ENCODE measurements at regions not wholly inside any gene's neighbourhood (a gene's known extent, or its start where the extent isn't known, plus 50 kb on each side); places are given as distances from the start of the nearest gene placed in this dataset.

DNA sequence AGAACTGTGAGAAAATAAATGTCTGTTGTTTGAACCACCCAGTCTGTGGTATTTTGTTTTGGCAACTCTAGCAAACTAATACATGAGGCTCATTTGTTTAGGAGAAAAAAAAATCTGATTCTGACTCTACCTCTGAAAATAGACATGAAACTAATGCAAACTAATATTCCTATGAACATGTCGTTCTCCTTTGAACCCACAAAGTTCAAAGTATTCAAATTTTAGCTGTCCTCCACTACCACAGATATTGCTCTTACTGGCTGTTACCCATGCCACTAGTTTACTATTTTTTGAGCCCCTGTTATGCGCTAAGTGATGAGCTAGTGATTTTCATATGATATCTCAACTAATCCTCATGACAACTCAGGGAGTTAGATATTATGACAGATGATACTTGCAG is 58.8 kb upstream of the ZNF804B start:
- TF ChIP-seq Cebpa-rat (IDR thresholded peaks at IDR 0.05), result no peak
- Histone ChIP-seq H3K27me3 (no peaks in the 10 kb centered on the region), H3K4me2 (no peak overlapping the region), H3K9ac (no peak overlapping the region), H4K20me1 (no peaks in the 10 kb centered on the region), H3K4me1 (no peaks in the 10 kb centered on the region), H3K9me3 (no peaks in the 10 kb centered on the region), H3K4me3 (no peak overlapping the region), H3K36me3 (no peaks in the 10 kb centered on the region), H3K27ac (no peak overlapping the region)

DNA sequence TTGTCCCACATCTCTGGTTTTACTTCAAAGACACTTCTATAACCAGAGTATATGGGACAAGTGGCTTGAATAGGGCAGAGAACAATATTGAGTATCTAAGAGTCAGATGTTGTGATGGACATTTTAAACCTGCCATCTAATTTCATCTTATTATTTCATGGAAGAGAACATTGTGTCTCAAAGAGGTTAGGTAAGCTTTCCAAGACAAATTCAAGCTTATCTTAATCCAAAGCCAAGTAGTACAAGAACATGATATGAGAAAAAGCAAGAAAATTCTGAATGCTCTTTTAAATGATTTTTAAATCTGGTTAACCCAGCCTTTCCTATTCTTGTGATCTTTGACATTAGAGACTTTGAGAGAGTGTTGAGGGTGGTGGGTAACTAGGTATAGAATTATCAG is 65.3 kb upstream of the ZNF804B start:
- no peaks in the 10 kb centered on the region for H3K36me3 ChIP-seq
- no peak overlapping the region for H3K4me3 ChIP-seq
- H3K4me1 ChIP-seq, result no peaks in the 10 kb centered on the region
- H3K9ac ChIP-seq, result no peak overlapping the region
- H3K27ac ChIP-seq, result no peak overlapping the region
- H3K4me2 ChIP-seq, result no peak overlapping the region
- no peaks in the 10 kb centered on the region for H4K20me1 ChIP-seq
- no peaks in the 10 kb centered on the region for H3K27me3 ChIP-seq
- H3K9me3 ChIP-seq, result no peaks in the 10 kb centered on the region
- TF ChIP-seq Cebpa-rat (IDR thresholded peaks at IDR 0.05), result no peak

DNA sequence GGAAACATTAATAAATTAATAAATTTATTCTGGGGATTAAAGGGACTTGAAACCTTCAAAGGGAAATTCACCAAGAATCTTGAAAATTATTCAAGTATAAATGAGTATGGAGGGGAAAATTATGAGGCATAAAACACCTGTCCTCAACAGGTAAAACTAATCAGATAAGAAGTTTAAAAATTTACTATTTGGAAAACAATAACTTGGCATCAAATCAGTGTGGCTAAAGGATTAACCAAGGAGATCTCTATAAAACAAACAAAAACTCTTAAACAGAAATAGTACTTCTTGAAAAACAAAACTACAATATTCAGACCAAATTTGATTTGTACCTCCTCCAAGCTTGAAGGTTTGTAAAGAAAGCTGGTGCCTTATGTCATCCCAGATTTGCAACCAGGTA is 66.4 kb upstream of the ZNF804B start:
- Histone ChIP-seq H3K27ac (no peak overlapping the region), H4K20me1 (no peaks in the 10 kb centered on the region), H3K27me3 (no peaks in the 10 kb centered on the region), H3K4me3 (no peak overlapping the region), H3K36me3 (no peaks in the 10 kb centered on the region), H3K4me1 (no peaks in the 10 kb centered on the region), H3K4me2 (no peak overlapping the region), H3K9ac (no peak overlapping the region), H3K9me3 (no peaks in the 10 kb centered on the region)
- no peak for TF ChIP-seq Cebpa-rat (IDR thresholded peaks at IDR 0.05)

DNA sequence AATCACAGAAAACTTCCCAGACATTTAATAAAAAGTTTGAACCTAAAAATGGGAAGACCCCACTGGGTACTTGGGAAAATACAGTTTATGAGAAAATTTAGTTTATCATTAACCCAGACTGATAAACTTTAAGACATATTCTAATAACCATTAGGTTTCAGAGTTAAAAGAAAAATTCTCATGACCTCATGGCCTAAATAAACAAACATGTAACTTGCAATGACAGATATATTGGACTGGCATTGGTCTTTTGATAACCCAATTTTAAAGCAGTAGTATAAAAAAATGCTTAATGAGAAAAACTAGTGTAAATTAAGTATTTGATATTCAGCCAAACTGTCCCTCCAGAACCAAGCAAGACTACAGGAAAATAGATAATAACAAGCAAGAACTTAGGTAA is 67.0 kb upstream of the ZNF804B start:
- no peaks in the 10 kb centered on the region for H3K4me1 ChIP-seq
- H3K4me3 ChIP-seq, result no peak overlapping the region
- H3K27ac ChIP-seq, result no peak overlapping the region
- H3K27me3 ChIP-seq, result no peaks in the 10 kb centered on the region
- no peaks in the 10 kb centered on the region for H3K36me3 ChIP-seq
- no peaks in the 10 kb centered on the region for H4K20me1 ChIP-seq
- H3K9me3 ChIP-seq, result no peaks in the 10 kb centered on the region
- no peak for TF ChIP-seq Cebpa-rat (IDR thresholded peaks at IDR 0.05)
- H3K4me2 ChIP-seq, result no peak overlapping the region
- H3K9ac ChIP-seq, result no peak overlapping the region

DNA sequence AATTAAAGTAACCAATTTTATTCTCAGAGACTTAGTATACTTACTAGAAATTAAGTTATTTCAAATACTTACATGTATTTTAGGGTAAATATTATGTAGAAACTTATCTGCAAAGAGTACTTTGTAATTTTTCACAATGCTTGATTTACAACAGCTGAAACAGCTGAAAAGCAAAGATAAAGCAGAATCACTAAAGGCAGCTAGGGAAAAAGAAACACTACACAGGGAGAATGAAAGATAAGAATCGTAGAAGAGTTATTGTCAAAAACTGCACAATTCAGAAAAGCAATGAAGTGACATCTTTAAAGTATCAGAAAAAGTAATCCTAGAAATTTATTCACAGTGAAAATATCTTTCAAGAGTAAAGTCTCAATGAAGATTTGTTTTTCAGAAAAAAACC is 69.7 kb upstream of the ZNF804B start:
- H3K4me1 ChIP-seq, result no peaks in the 10 kb centered on the region

DNA sequence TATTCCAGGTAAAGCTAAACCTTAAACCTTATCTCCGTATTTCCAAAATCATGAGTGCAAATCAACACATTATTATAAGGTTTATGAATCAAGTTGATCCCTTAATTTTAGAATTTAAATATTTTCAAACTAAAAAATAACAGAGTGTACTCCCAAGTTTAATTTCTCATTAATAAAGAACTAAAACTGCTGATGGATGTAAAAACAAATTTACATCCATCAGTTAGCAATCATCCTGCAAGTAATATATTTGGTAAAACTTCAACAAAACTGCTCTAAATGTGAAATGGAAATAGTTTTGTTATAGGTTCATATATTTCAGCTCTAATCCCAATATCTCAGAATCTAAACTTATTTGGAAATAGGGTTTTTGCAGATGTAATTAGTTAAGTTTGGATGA is 71.3 kb upstream of the ZNF804B start:
- H3K4me2 ChIP-seq, result no peak overlapping the region
- no peaks in the 10 kb centered on the region for H3K9me3 ChIP-seq
- no peak overlapping the region for H3K9ac ChIP-seq
- TF ChIP-seq Cebpa-rat (IDR thresholded peaks at IDR 0.05), result no peak
- no peaks in the 10 kb centered on the region for H3K36me3 ChIP-seq
- no peaks in the 10 kb centered on the region for H4K20me1 ChIP-seq
- no peak overlapping the region for H3K4me3 ChIP-seq
- H3K4me1 ChIP-seq, result no peaks in the 10 kb centered on the region
- H3K27me3 ChIP-seq, result no peaks in the 10 kb centered on the region
- no peak overlapping the region for H3K27ac ChIP-seq

More for the DNA sequence above, 69.7 kb upstream of the ZNF804B start:
- Histone ChIP-seq H3K9me3 (no peaks in the 10 kb centered on the region), H3K27me3 (no peaks in the 10 kb centered on the region), H3K27ac (no peak overlapping the region), H3K36me3 (no peaks in the 10 kb centered on the region), H3K4me3 (no peak overlapping the region), H3K9ac (no peak overlapping the region), H3K4me2 (no peak overlapping the region), H4K20me1 (no peaks in the 10 kb centered on the region)
- TF ChIP-seq Cebpa-rat (IDR thresholded peaks at IDR 0.05), result no peak

DNA sequence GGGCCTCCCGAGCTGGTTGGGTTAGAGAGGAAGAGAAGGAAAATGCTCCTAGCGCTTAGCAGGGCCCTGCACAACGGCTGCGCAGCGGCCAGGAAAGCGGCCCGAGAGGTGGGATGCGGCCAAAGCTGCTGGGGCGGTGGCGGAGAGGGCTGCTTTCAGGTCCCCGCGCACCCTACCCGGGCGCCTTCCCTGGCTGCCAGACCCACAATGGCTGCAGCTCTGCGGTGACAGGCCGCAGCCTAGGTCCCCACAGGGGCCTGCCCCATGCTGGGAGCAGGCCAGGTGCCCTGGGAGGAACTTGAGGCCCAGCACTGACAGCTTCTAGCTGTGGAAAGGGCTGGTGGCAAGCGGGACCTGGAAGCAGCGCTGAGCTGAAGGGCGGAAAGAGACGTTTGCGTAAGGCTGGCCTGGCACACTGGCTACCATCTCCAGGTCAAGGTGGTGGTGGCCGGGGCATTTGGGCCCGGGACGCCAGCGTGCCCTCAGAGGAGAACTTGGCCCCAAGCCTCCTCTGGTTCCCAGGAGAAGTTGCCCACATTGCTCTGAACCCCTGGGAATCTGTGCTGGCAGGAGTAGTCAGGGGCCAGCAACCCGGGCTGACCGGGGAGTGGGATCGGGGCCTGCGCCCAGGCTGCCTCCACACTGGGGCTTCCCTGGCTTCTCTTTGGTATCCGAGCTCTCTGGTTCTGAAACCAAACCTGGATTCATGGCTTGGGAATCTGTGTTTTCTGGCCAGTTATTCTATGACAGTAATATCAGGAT is 72.9 kb upstream of the ZNF804B start:
- Histone ChIP-seq H3K4me3 (no peak overlapping the region), H3K4me2 (no peak overlapping the region), H4K20me1 (no peaks in the 10 kb centered on the region), H3K27me3 (no peaks in the 10 kb centered on the region), H3K9me3 (no peaks in the 10 kb centered on the region), H3K4me1 (no peaks in the 10 kb centered on the region), H3K9ac (no peak overlapping the region), H3K27ac (no peak overlapping the region), H3K36me3 (no peaks in the 10 kb centered on the region)
- no peak for TF ChIP-seq Cebpa-rat (IDR thresholded peaks at IDR 0.05)

DNA sequence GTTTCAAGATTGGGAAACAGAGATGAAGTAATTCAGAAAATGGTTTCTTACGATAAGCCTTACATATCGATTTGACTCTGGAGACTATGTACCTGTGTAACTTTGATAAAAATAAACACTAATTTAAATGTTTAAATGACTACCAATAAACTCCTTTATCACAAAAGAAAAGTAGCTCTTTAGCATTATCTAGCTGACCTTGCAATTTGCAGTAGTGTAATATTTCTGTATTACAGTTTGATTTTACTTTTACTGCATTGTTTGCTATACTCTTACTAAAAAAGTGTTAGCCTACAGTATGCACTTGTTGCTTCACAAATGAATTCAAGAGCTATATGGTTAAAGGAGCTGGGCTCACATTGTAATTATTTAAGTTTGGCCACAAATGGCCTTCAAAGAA is 77.8 kb upstream of the ZNF804B start:
- H3K9ac ChIP-seq, result no peak overlapping the region
- H3K36me3 ChIP-seq, result no peaks in the 10 kb centered on the region
- no peak for TF ChIP-seq Cebpa-rat (IDR thresholded peaks at IDR 0.05)
- no peaks in the 10 kb centered on the region for H3K9me3 ChIP-seq
- no peaks in the 10 kb centered on the region for H4K20me1 ChIP-seq
- H3K4me1 ChIP-seq, result no peaks in the 10 kb centered on the region
- no peak overlapping the region for H3K4me3 ChIP-seq
- H3K27me3 ChIP-seq, result no peaks in the 10 kb centered on the region
- no peak overlapping the region for H3K4me2 ChIP-seq
- no peak overlapping the region for H3K27ac ChIP-seq

DNA sequence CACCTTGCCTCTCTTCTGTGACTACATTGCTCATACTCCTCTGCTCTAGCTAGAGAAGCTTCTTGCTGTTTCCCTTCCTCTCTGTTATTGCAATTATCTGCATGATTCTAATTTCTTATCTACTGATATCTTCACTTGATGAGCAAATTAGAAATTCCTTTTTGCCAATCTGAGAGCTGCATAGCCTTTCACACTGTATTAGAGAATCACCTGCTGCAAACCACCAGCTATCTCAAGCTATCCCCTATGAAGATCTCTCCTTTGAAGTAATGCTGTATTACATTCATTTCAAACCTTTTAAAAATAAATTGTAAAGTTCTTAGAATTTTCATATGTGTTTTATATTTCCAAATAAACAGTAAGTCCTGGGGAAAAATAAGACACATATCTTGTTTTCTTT is 89.0 kb upstream of the ZNF804B start:
- Histone ChIP-seq H3K4me2 (no peak overlapping the region), H3K9me3 (no peaks in the 10 kb centered on the region), H3K4me1 (no peaks in the 10 kb centered on the region), H3K9ac (no peak overlapping the region), H3K4me3 (no peak overlapping the region), H3K27ac (no peak overlapping the region), H3K27me3 (no peaks in the 10 kb centered on the region), H3K36me3 (no peaks in the 10 kb centered on the region), H4K20me1 (no peaks in the 10 kb centered on the region)
- no peak for TF ChIP-seq Cebpa-rat (IDR thresholded peaks at IDR 0.05)

DNA sequence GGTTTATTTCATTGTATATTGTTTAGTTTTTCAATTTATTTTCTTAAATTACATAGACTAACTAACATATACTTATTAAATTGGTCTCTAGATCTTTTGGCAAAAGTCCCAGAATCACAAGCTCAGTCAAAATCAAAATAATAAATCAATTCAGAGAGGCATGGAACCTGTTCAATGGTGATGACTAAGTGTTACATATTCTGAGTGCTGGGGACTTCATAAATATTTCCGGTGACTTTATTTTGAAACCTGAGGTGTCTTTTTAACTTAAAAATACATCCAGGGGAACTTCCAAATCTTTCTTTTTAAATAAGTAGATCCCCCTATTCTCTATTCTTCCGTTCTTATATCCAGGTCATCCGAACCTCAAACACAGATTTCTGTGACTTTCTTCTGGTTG is 89.6 kb upstream of the ZNF804B start:
- Histone ChIP-seq H3K4me3 (no peak overlapping the region), H3K27me3 (no peaks in the 10 kb centered on the region), H3K9me3 (no peaks in the 10 kb centered on the region), H4K20me1 (no peaks in the 10 kb centered on the region), H3K36me3 (no peaks in the 10 kb centered on the region), H3K9ac (no peak overlapping the region), H3K27ac (no peak overlapping the region), H3K4me2 (no peak overlapping the region), H3K4me1 (no peaks in the 10 kb centered on the region)
- no peak for TF ChIP-seq Cebpa-rat (IDR thresholded peaks at IDR 0.05)

DNA sequence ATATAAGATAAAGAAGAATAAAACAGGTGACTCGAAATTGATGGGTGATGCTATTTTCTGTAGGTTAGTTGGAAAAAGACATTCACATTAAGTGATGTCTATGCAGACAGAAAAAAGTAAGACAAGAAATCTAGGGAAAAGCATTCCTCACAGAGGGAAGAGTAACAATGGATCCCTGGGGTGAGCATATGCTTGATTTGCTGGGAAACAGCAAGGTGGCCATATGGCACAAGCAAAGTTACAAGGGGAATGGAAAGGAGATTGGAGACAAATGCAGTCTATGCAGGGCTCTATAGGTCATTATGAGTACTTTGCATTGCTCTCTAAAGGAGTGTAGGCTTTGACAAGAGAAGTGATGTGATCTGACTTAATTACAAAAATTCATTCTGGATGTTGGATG is 90.9 kb upstream of the ZNF804B start:
- Histone ChIP-seq H3K9ac (no peak overlapping the region), H3K9me3 (no peaks in the 10 kb centered on the region), H3K4me3 (no peak overlapping the region), H3K27ac (no peak overlapping the region), H3K4me1 (no peaks in the 10 kb centered on the region), H3K27me3 (no peaks in the 10 kb centered on the region), H3K36me3 (no peaks in the 10 kb centered on the region), H4K20me1 (no peaks in the 10 kb centered on the region), H3K4me2 (no peak overlapping the region)
- TF ChIP-seq Cebpa-rat (IDR thresholded peaks at IDR 0.05), result no peak
